Activated CD4-positive, alpha-beta T cell treated with anti-CD3 and anti-CD28 coated beads, Interleukin-2, amount 10 ng/mL, durations not matched to agents 24 days and 14 days (primary cell): ENCODE measurements at regions not wholly inside any gene's neighbourhood (a gene's known extent, or its start where the extent isn't known, plus 50 kb on each side); places are given as distances from the start of the nearest gene placed in this dataset.

Source experiments
- DNase-seq: peaks from one replicate; pipeline ENCODE4 v3.0.0; 2022
- H3K27ac Mint-ChIP-seq: one replicate; pipeline ENCODE4 v1.8.0; 2022; ENCODE audit warnings: mild to moderate bottlenecking, mixed read lengths
- H3K27me3 Mint-ChIP-seq: one replicate; pipeline ENCODE4 v1.8.0; 2022; ENCODE audit warnings: mixed read lengths
- H3K36me3 Mint-ChIP-seq: one replicate; pipeline ENCODE4 v1.8.0; 2022; ENCODE audit warnings: low read depth, mild to moderate bottlenecking, mixed read lengths
- H3K4me1 Mint-ChIP-seq: one replicate; pipeline ENCODE4 v1.8.0; 2021; ENCODE audit warnings: mixed read lengths
- H3K4me3 Mint-ChIP-seq: one replicate; pipeline ENCODE4 v1.8.0; 2022; ENCODE audit warnings: mild to moderate bottlenecking, moderate library complexity, mixed read lengths
- H3K9me3 Mint-ChIP-seq: one replicate; pipeline ENCODE4 v1.8.0; 2021; ENCODE audit warnings: mixed read lengths
- intact Hi-C: fragments of 100-400 bp; cut with micrococcal nuclease; formaldehyde crosslinking; loops from one replicate; pipeline ENCODE4 v1.15.1; 2023

GRCh38 chr16:85403693-85404092 lies 209.4 kb upstream of the GSE1 start:
- no peaks in the 10 kb centered on the region for H3K36me3 Mint-ChIP-seq
- no peaks in the 10 kb centered on the region for H3K9me3 Mint-ChIP-seq
- H3K4me3 Mint-ChIP-seq: no peak overlapping the region
- H3K27ac Mint-ChIP-seq: no peak overlapping the region
- no peaks in the 10 kb centered on the region for H3K4me1 Mint-ChIP-seq
- DNase-seq: no peak
- intact Hi-C loops: no loop called here
- no peaks in the 10 kb centered on the region for H3K27me3 Mint-ChIP-seq

DNA sequence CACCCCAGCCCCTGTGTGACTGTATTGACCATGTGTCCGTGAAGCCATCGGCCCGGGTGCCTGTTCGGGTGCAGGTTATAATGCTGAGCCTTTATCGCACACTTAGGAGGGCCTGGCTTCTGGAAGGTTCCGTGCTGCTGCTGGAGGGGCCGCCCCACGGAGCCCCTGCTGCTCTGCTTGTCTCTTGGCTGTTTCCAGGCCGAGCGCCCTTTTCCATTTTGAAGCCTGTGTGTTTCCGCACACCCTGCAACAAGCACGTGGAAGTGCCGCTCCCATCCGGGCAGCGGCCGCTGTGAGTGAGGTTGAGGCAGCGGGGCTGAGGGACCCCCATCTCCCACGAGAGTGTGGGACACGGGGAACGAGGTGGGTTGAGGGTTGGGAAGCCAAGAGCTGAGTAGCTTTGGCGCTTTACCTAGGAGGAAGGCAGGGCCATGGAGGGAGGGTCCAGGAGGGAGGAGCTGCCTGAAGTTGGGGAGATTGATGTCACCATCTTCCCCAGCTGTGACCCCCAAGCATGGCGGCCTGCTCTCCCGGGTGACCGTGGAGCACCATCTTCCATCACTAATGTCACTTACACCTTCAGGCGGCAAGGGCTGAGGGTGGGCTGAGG lies 200.1 kb upstream of the GSE1 start:
- Mint-ChIP-seq H3K4me1 (peaks cover 2% of the 10 kb centered on the region), H3K27ac (no peak overlapping the region), H3K9me3 (peaks cover 8% of the 10 kb centered on the region), H3K27me3 (no peaks in the 10 kb centered on the region), H3K36me3 (no peaks in the 10 kb centered on the region), H3K4me3 (no peak overlapping the region)
- DNase-seq: no peak
- intact Hi-C loops: no loop called here

DNA sequence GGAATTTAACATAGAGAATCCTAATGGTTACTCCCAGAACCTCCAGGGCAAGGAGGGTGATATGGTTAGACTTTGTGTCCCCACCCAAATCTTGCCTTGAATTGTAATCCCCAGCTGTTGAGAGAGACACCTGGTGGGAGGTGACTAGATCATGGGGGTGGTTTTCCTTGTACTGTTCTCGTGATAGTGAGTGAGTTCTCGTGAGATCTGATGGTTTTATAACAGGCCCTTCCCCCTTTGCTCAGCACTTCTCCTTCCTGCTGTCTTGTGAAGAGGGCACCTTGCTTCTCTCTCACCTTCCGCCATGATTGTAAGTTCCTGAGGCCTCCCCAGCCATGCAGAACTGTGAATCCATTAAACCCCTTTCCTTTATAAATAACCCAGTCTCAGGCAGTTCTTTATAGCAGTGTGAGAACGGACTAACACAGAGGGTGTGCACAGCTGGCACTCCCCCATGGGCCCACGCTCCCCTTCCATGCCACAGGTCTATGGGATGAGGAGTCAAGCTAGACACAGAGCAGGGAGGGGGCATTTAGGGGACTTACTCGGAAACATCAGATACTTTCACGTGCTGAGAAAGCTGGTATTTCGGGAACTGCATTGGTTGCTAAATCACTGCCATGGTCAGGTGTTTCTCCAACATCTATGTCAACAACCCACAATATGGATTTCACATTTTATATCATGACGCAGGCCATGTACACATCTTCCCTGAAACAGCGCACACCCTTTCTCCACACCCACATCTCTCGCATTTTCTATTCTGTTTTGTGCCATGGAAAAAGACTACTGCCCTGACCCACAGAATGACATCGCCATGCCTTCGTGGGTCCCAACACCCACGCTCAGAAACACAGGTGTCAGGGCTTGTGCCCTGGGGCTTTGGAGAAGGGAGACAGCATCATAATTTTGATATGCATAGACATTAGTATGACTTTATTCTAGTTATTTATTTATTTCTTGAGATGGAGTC lies 199.1 kb upstream of the GSE1 start:
- no peak overlapping the region for H3K27ac Mint-ChIP-seq
- intact Hi-C loops: no loop called here
- H3K9me3 Mint-ChIP-seq: peaks cover 8% of the 10 kb centered on the region
- no peaks in the 10 kb centered on the region for H3K36me3 Mint-ChIP-seq
- H3K4me1 Mint-ChIP-seq: peaks cover 2% of the 10 kb centered on the region
- H3K4me3 Mint-ChIP-seq: no peak overlapping the region
- no peak for DNase-seq
- no peaks in the 10 kb centered on the region for H3K27me3 Mint-ChIP-seq

- Mint-ChIP-seq H3K27me3 (no peaks in the 10 kb centered on the region), H3K9me3 (peaks cover 8% of the 10 kb centered on the region), H3K4me1 (peaks cover 2% of the 10 kb centered on the region), H3K36me3 (no peaks in the 10 kb centered on the region), H3K4me3 (no peak overlapping the region), H3K27ac (no peak overlapping the region)
- no peak for DNase-seq
- intact Hi-C loops: no loop called here
Observed at GRCh38 chr16:85415196-85416090, 197.7 kb upstream of the GSE1 start.

DNA sequence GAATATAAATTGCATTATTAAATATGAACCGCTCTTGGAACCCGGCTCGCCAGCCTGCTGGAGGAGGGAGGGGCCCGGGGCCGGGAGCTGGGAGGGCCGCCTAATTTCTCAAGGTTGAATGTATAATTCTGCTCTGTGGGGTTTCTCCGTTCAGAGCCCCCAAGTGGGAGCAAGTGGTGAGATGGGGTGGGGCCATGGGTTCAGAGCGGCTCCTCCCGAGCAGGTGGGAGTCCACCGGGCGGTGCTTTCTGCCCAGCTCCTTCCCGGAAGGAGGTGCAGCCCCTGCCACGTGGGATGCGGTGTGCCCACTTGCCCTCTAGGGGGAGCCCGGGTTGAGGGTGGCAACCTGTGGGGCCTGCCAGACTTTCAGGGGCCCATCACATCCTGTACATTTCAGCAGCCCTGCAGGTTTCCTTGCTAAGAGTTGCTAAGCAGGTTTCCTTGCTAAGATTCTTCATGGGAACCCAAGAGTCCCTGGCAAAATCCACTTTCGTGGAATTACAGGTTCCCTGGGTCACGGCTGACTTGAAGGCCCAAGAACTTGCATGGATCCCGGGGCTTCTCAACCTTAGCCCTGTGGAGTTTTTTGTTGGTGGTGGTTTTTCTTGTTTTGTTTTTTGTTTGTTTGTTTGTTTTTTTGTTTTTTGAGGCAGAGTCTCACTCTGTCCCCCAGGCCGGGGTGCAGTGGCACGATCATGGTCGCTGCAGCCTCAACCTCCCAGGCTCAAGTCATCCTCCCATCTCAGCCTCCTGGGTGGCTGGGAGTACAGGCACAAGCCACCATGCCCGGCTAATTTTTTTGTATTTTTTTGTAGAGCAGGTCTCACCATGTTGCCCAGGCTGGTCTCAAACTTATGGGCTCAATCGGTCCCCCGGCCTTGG lies 196.7 kb upstream of the GSE1 start:
- H3K27ac Mint-ChIP-seq: no peak overlapping the region
- peaks cover 8% of the 10 kb centered on the region for H3K9me3 Mint-ChIP-seq
- peak; percentile 93 for DNase-seq
- no peaks in the 10 kb centered on the region for H3K36me3 Mint-ChIP-seq
- H3K4me3 Mint-ChIP-seq: no peak overlapping the region
- intact Hi-C loops: no loop called here
- H3K4me1 Mint-ChIP-seq: peaks cover 4% of the 10 kb centered on the region
- no peaks in the 10 kb centered on the region for H3K27me3 Mint-ChIP-seq

GRCh38 chr16:85417156-85417860 lies 195.8 kb upstream of the GSE1 start:
- Mint-ChIP-seq H3K9me3 (peaks cover 8% of the 10 kb centered on the region), H3K36me3 (no peaks in the 10 kb centered on the region)
- intact Hi-C loops: no loop called here

GRCh38 chr16:85418978-85419491 lies 194.1 kb upstream of the GSE1 start:
- peaks cover 4% of the 10 kb centered on the region for H3K4me1 Mint-ChIP-seq
- H3K36me3 Mint-ChIP-seq: no peaks in the 10 kb centered on the region
- H3K4me3 Mint-ChIP-seq: no peak overlapping the region
- H3K9me3 Mint-ChIP-seq: peaks cover 3% of the 10 kb centered on the region
- peaks cover 3% of the 10 kb centered on the region for H3K27me3 Mint-ChIP-seq
- no peak for DNase-seq
- no peak overlapping the region for H3K27ac Mint-ChIP-seq
- intact Hi-C loops: no loop called here

More at GRCh38 chr16:85417156-85417860, 195.8 kb upstream of the GSE1 start:
- H3K27me3 Mint-ChIP-seq: no peaks in the 10 kb centered on the region
- H3K4me1 Mint-ChIP-seq: peaks cover 4% of the 10 kb centered on the region
- DNase-seq: no peak
- H3K4me3 Mint-ChIP-seq: no peak overlapping the region
- H3K27ac Mint-ChIP-seq: no peak overlapping the region

- Mint-ChIP-seq H3K9me3 (no peaks in the 10 kb centered on the region), H3K27me3 (peaks cover 3% of the 10 kb centered on the region), H3K4me1 (peaks cover 2% of the 10 kb centered on the region), H3K27ac (no peak overlapping the region), H3K36me3 (no peaks in the 10 kb centered on the region), H3K4me3 (no peak overlapping the region)
- no peak for DNase-seq
- intact Hi-C loops: loop anchor here (1.0 to 2.0 kb wide), 2 partner anchors 191 to 299 kb away; no protein-coding TSS in a partner anchor
Observed at GRCh38 chr16:85419503-85420408, 193.4 kb upstream of the GSE1 start.

GRCh38 chr16:85420501-85421337 lies 192.4 kb upstream of the GSE1 start:
- Mint-ChIP-seq H3K9me3 (no peaks in the 10 kb centered on the region), H3K27me3 (peaks cover 4% of the 10 kb centered on the region)

GRCh38 chr16:85421338-85422195 lies 191.6 kb upstream of the GSE1 start:
- DNase-seq: no peak
- peaks cover 2% of the 10 kb centered on the region for H3K4me1 Mint-ChIP-seq
- H3K27me3 Mint-ChIP-seq: peaks cover 7% of the 10 kb centered on the region
- intact Hi-C loops: loop anchor here (2.0 kb wide), 1 partner anchor 297 kb away; no protein-coding TSS in a partner anchor
- no peak overlapping the region for H3K4me3 Mint-ChIP-seq
- H3K36me3 Mint-ChIP-seq: no peaks in the 10 kb centered on the region
- no peak overlapping the region for H3K27ac Mint-ChIP-seq
- no peaks in the 10 kb centered on the region for H3K9me3 Mint-ChIP-seq

More at GRCh38 chr16:85420501-85421337, 192.4 kb upstream of the GSE1 start:
- intact Hi-C loops: loop anchor here (1.0 to 2.0 kb wide), 2 partner anchors 190 to 298 kb away; no protein-coding TSS in a partner anchor
- peaks cover 2% of the 10 kb centered on the region for H3K4me1 Mint-ChIP-seq
- H3K36me3 Mint-ChIP-seq: no peaks in the 10 kb centered on the region
- peak overlapping the region; percentile 43 for H3K27ac Mint-ChIP-seq
- peak; percentile 94 for DNase-seq
- H3K4me3 Mint-ChIP-seq: no peak overlapping the region
